Kasumi-1 (cell line): ENCODE measurements at regions not wholly inside any gene's neighbourhood (a gene's known extent, or its start where the extent isn't known, plus 50 kb on each side); places are given as distances from the start of the nearest gene placed in this dataset.

Source experiments
- DNase-seq, 2 experiments: peaks; one replicate each; lab custom pipeline; 2025; lab: John Stamatoyannopoulos, UW

- DNase-seq, result peak; percentile 89 to 90
Observed at GRCh38 chr11:109747839-109748238, 325.8 kb downstream of the C11orf87 start.

DNA sequence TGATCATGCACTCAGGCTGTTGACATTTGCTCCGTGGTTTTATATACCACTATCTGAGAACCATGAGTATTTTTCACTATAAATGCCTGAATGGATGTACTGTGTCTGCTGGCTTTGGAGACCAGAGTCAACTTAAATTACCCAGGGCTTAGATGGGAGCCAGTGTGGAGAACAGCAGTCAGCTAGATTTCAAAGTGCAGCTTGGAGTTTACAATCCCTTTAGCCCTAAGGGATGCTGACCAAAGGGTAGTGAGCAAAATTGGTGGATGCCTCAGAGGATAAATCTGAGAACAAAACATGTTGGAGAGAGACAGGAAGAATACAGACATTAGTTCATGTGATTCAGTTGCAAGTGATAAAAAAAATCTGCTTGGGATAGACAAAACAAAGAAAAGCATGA lies 327.5 kb downstream of the C11orf87 start:
- DNase-seq, result no peak

DNA sequence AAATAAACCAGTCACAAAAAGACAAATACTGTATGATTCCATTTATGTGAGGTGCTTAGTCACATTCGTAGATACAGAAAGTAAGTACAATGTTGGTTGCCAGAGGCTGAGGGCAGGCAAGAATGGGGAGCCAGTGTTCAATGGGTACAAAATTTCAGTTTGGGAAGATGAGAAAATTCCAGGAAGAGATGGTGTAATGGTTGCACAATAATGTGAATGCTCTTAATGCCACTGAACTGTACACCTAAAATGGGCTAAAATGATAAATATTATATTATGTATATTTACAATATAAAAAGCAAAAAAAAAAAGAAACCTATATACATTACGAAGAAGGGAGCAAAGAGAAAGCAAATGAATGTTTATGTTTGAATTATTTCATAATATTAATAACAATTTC lies 329.0 kb downstream of the C11orf87 start:
- no peak for DNase-seq

DNA sequence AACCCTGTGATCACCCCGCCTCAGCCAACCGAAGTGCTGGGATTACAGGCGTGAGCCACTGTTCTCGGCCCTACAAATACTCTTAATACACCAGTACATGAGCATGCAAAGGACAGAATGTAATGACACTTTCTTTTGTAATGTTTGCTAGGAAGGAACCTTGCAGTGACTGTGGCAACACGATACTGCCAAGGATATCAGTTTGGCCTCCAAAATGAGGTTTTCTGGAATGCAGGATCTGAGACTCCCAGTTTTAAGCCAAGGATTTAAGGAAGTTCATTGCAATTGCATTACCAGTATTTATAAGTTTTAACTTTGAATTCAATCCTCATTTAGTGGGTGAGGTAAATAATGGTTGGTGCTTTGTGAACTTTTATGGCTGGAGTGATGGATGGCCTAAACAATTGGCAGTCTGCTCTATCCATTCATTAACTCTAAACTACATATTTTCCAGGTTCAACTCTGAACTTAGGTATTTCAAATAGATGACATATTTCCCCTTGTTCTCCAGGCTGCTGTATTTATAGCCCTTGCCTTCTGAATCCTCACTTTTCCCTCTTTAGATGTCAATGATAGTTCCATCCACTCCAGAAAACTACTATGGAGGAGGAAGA lies 330.3 kb downstream of the C11orf87 start:
- no peak for DNase-seq

DNA sequence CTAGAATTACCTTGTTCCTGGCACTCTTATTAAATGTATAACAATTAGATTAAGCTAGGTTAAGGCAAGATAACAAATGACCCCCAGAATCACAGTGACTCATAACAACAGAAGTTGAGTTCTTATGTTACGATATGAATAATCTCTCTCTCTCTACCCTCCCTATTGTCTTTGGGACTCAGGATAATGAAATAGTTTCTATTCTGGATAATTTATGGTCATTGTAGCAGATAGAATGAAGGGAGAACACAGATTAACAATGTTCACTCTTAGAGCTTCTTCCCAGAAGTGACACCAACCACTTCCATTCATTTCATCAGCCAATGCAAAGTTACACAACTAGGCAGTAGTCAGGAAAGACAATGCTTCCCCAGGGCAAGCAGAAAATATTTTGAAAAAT lies 334.5 kb downstream of the C11orf87 start:
- DNase-seq, result no peak

- no peak for DNase-seq
Observed at GRCh38 chr11:109756951-109757350, 335.0 kb downstream of the C11orf87 start.

DNA sequence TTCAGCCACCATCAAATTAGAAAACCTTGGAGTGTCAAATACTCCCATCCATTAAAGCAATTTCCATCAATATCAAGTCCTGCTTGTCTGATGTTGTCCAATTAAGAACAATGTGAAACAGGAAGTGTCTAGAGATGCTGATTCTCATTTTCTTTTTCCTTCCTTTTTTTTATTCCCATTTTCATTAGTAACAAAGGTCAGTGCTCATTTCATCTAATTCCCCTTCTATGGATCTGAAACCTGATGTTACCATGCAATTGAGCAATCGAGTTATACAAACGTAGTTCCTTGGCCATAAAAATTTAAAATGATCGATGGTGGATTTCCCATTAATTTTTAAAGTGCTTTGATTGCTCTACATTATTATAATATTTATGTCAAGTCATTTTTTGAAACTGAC lies 330.6 kb upstream of the ZC3H12C start:
- no peak for DNase-seq

DNA sequence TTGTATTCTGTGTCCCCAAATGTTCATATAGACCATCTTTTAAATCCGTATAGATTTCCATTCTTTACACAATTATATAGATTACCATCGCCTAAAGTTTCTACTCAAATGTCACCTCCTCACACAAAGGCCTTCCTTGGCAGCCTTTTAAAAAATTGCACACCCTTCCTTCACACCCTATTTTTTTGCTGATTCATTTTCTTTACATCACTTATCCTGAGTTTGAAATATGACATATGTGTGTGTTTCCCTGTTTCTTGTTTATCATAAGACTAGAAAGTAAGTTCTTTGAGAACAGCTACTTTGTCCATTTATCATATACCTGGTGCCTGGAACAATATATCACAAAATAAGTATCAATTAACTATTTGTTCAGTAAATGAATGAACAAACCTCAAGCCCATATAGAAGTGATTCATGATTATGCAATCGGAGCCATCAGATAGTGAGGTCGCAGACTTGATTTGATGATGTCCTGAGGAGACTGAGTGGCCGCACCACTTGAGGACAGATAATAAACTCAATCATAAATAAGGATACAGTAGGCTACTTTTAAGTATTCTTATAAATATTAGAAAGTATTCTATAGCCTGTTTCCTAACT lies 327.4 kb upstream of the ZC3H12C start:
- no peak for DNase-seq

DNA sequence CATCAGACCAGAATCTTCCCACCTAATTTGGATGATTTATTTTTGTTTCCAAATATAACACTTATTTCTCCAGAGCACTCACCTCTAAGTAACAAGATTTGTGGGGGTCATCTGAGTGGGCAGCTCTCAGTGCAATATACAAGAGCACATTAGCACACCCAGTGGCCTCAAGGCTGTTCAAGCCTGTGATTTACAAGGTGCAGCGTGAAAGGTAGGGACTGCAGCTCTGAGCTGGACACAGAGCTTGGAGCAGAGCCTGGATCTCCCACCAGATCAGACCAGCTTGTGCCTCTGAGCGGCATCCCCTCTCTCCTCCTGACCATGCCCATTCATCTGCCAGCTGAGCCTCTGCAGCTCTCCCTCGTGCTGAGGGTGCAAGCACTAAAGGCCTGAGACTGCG lies 323.3 kb upstream of the ZC3H12C start:
- DNase-seq, result no peak

GRCh38 chr11:109770323-109770722 lies 322.9 kb upstream of the ZC3H12C start:
- no peak for DNase-seq

- no peak for DNase-seq
Observed at GRCh38 chr11:109772892-109773291, 320.3 kb upstream of the ZC3H12C start.

- DNase-seq, result no peak
Observed at GRCh38 chr11:109775686-109776085, 317.5 kb upstream of the ZC3H12C start.

DNA sequence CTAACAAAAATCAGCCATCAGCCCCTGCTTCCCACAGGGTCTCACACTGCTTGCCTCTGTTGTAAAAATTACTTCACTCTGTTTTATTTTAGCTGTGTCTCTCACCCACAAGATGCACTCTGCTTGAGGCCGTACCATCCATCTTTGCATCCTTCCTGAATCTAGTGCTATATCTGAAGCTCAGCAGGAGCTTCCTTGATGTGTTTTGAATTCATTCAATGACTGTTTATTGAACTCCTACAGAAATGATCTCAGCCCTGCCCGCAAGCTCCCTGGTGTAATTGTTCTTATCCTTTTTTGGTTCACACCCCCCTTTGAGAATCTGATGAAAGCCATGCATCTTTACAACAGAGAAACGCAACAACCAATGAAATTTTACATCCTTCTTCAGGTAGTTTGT lies 310.2 kb upstream of the ZC3H12C start:
- DNase-seq, result no peak

- no peak for DNase-seq
Observed at GRCh38 chr11:109783840-109784239, 309.4 kb upstream of the ZC3H12C start.

DNA sequence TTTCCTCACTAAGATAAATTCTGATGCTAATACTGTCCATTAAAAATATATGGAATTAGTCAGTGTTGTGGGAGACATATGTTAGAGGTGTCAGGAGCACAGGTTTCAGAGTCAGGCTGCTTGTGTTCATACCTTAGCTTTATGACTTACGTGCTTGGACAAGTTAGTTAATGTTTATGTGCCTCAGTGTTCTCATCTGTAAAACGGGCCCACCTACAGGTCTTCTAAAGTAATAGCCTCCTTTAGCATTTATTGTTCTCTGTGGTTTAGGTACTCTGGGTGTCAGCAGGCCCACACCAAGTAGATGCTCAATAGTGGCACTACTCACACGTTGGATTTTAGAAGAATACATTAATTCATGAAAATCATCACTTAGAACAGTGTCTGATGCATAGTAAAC lies 308.7 kb upstream of the ZC3H12C start:
- no peak for DNase-seq

DNA sequence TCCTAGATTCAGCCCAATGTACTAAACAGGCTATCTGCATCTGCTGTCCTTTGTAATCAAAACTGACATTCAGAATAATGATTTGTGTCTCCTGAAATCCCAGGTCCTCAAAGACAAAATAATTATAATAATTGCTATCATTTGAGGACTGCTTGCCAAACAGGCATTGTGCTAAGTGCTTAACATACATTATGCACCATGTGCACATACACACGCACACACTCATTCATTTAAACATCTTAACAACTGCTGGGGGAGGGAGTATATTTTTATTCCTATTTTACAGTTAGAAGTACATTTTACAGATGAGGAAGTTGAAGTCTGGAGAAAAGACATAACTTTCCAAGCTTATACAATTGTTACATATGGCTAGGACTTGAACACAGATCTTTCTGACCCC lies 308.0 kb upstream of the ZC3H12C start:
- peak in 1 of 2 experiments; percentile 7 for DNase-seq

DNA sequence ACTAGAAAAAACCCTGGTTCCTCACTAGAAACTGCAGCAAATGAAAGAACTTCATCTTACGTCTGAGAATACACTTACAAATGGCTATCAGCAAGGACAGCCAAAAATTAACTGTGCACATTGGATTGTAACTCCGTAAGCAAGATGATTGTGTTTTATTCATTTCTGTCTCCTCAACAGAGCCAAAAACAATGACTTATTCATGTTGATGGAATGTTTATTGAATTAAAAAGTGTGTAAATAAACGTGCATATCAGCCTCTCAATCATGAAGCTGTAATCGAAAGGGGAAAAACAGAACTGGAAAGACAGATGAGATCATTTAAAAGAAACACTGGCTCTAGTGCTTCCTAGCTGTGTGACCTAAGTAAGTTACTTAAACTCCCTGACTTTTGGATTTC lies 307.5 kb upstream of the ZC3H12C start:
- DNase-seq, result no peak

GRCh38 chr11:109788948-109789490 lies 304.2 kb upstream of the ZC3H12C start:
- no peak for DNase-seq

- DNase-seq, result no peak
Observed at GRCh38 chr11:109789901-109790300, 303.3 kb upstream of the ZC3H12C start.

DNA sequence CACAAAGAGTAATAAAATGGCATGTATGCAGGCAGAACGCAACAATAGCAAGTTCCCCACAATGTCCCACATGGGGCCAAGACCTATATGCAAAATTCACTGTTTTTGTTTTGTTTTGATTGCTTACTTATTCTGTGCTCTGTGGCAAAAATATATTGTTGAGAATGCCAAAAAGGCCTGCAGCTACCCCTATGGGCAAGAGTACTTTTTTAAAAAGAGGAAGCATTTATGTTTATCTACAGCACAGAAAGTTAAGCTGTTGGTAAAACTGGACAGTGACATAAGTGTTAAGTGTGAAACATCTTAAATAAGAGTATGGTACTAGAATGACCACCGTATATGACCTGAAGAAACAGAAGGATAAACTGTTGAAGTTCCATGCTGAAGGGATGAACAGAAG lies 301.9 kb upstream of the ZC3H12C start:
- DNase-seq, result peak in 1 of 2 experiments; percentile 26

- DNase-seq, result no peak
Observed at GRCh38 chr11:109794501-109794900, 298.7 kb upstream of the ZC3H12C start.

- no peak for DNase-seq
Observed at GRCh38 chr11:109795234-109795633, 298.0 kb upstream of the ZC3H12C start.

- DNase-seq, result no peak
Observed at GRCh38 chr11:109796253-109796652, 296.9 kb upstream of the ZC3H12C start.

DNA sequence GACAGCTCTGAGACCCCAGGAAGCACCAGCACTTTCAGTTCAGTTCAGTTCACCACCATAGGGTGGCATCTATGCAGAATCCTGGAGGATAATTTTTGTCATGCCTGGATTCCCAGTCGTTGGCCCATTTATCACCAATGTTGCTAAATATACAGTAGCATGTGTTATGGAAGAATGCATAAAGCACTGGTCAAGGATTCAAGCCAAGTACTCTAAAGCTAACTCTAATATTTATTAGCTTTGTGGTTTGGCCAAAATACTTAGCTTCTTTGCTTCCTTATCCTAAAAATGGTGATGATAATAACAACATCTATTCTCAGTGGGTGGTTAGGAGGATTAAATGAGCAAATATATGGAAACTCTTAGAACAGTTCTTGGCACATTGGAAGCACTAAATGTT lies 294.7 kb upstream of the ZC3H12C start:
- DNase-seq, result no peak
